Endothelial cell (in vitro differentiated cells): ENCODE measurements at regions not wholly inside any gene's neighbourhood (a gene's known extent, or its start where the extent isn't known, plus 50 kb on each side); places are given as distances from the start of the nearest gene placed in this dataset.

Source experiments
- DNase-seq: peaks from one replicate; pipeline ENCODE4 v3.0.0; 2021; ENCODE audit warnings: low spot score
- H3K27ac Mint-ChIP-seq: one replicate; pipeline ENCODE4 v1.8.0; 2021; ENCODE audit warnings: mixed read lengths, inconsistent platforms; ENCODE audit not compliant: unreplicated experiment
- H3K27me3 Mint-ChIP-seq: one replicate; pipeline ENCODE4 v1.8.0; 2021; ENCODE audit warnings: mild to moderate bottlenecking, moderate library complexity, mixed read lengths, inconsistent platforms; ENCODE audit not compliant: unreplicated experiment
- H3K36me3 Mint-ChIP-seq: one replicate; pipeline ENCODE4 v1.8.0; 2021; ENCODE audit warnings: mild to moderate bottlenecking, low read depth, mixed read lengths, inconsistent platforms; ENCODE audit not compliant: unreplicated experiment
- H3K4me1 Mint-ChIP-seq: one replicate; pipeline ENCODE4 v1.8.0; 2021; ENCODE audit warnings: mild to moderate bottlenecking, mixed read lengths, inconsistent platforms; ENCODE audit not compliant: unreplicated experiment
- H3K4me3 Mint-ChIP-seq: one replicate; pipeline ENCODE4 v1.8.0; 2021; ENCODE audit warnings: mild to moderate bottlenecking, mixed read lengths, inconsistent platforms; ENCODE audit not compliant: unreplicated experiment
- H3K9me3 Mint-ChIP-seq: one replicate; pipeline ENCODE4 v1.8.0; 2021; ENCODE audit warnings: mixed read lengths, inconsistent platforms; ENCODE audit not compliant: unreplicated experiment
- CTCF ChIP-seq: fragments of 200-600 bp; sonication (generic); IDR thresholded peaks from one replicate; pipeline ENCODE4 v1.5.0; 2021; ENCODE audit warnings: antibody characterized with exemption; ENCODE audit not compliant: unreplicated experiment

GRCh38 chr3:73768524-73769308 is 144.0 kb upstream of the PDZRN3 start:
- H3K27ac Mint-ChIP-seq, result no peak overlapping the region
- no peak overlapping the region for H3K4me3 Mint-ChIP-seq
- H3K27me3 Mint-ChIP-seq, result no peaks in the 10 kb centered on the region
- TF ChIP-seq CTCF, result no peak
- no peak for DNase-seq
- no peaks in the 10 kb centered on the region for H3K4me1 Mint-ChIP-seq
- H3K36me3 Mint-ChIP-seq, result no peaks in the 10 kb centered on the region
- H3K9me3 Mint-ChIP-seq, result no peaks in the 10 kb centered on the region

GRCh38 chr3:73766599-73767381 is 142.0 kb upstream of the PDZRN3 start:
- no peak overlapping the region for H3K27ac Mint-ChIP-seq

GRCh38 chr3:73765878-73766545 is 141.3 kb upstream of the PDZRN3 start:
- no peak for TF ChIP-seq CTCF
- no peaks in the 10 kb centered on the region for H3K27me3 Mint-ChIP-seq
- no peaks in the 10 kb centered on the region for H3K36me3 Mint-ChIP-seq
- H3K27ac Mint-ChIP-seq, result no peak overlapping the region
- no peaks in the 10 kb centered on the region for H3K9me3 Mint-ChIP-seq
- H3K4me1 Mint-ChIP-seq, result no peaks in the 10 kb centered on the region
- H3K4me3 Mint-ChIP-seq, result no peak overlapping the region
- no peak for DNase-seq

More at GRCh38 chr3:73766599-73767381, 142.0 kb upstream of the PDZRN3 start:
- no peak for TF ChIP-seq CTCF
- Mint-ChIP-seq H3K4me3 (no peak overlapping the region), H3K4me1 (no peaks in the 10 kb centered on the region), H3K27me3 (no peaks in the 10 kb centered on the region), H3K36me3 (no peaks in the 10 kb centered on the region), H3K9me3 (no peaks in the 10 kb centered on the region)
- DNase-seq, result no peak

- H3K9me3 Mint-ChIP-seq, result no peaks in the 10 kb centered on the region
- no peak for DNase-seq
- peaks cover 1% of the 10 kb centered on the region for H3K27me3 Mint-ChIP-seq
- peaks cover 11% of the 10 kb centered on the region for H3K4me1 Mint-ChIP-seq
- no peak for TF ChIP-seq CTCF
- H3K27ac Mint-ChIP-seq, result no peak overlapping the region
- H3K4me3 Mint-ChIP-seq, result no peak overlapping the region
- no peaks in the 10 kb centered on the region for H3K36me3 Mint-ChIP-seq
Observed at GRCh38 chr3:73762855-73763254, 138.1 kb upstream of the PDZRN3 start.
